IMR-90 (cell line): ENCODE measurements at regions not wholly inside any gene's neighbourhood (a gene's known extent, or its start where the extent isn't known, plus 50 kb on each side); places are given as distances from the start of the nearest gene placed in this dataset.

ENCODE experiments used
- ATAC-seq: fragments of 200-7000 bp; cut with Tn5 transposase; 2 replicates; pipeline ENCODE4 v1.9.1; 2020; ENCODE audit warnings: low read depth, mild to moderate bottlenecking, moderate library complexity
- BruUV-seq: library from RNA; stranded (reverse); fragments of 400-500 nt; replicated peaks from 2 replicates; lab custom pipeline; 2021; lab: Mats Ljungman, UMichigan
- CTCF ChIA-PET: fragments of 300-600 bp; formaldehyde crosslinking; extraction: SDS; loops from one replicate; lab custom pipeline; 2021; ENCODE audit warnings: antibody characterized with exemption; lab: Yijun Ruan, JAX
- POLR2A ChIA-PET: fragments of 300-600 bp; sonication (Branson Sonifier 250); formaldehyde crosslinking; loops from one replicate; lab custom pipeline; 2022; ENCODE audit warnings: antibody characterized with exemption; ENCODE audit not compliant: unreplicated experiment; lab: Charles Lee
- DNase-seq: peaks from one replicate; pipeline ENCODE4 v3.0.0; 2013
- H2AFZ ChIP-seq: replicated peaks from 2 replicates; pipeline ENCODE3; 2013; ENCODE audit warnings: low read length, mild to moderate bottlenecking; ENCODE audit not compliant: poor library complexity
- H2AK5ac ChIP-seq: 2 replicates; pipeline ENCODE4 v1.6.1; 2013; ENCODE audit warnings: low read depth, low read length, inconsistent platforms
- H2AK9ac ChIP-seq: replicated peaks from 2 replicates; pipeline ENCODE3; 2013; ENCODE audit warnings: mild to moderate bottlenecking, low read depth, low read length, moderate library complexity; ENCODE audit not compliant: poor library complexity
- H2BK120ac ChIP-seq: 2 replicates; pipeline ENCODE4 v1.6.1; 2013; ENCODE audit warnings: low read depth, low read length, inconsistent platforms
- H2BK15ac ChIP-seq: 3 replicates; pipeline ENCODE4 v1.6.1; 2013; ENCODE audit warnings: low read depth, low read length, inconsistent platforms
- H2BK20ac ChIP-seq: 2 replicates; pipeline ENCODE4 v1.6.1; 2013; ENCODE audit warnings: low read depth, mild to moderate bottlenecking, inconsistent platforms, low read length, moderate library complexity
- H2BK5ac ChIP-seq: 2 replicates; pipeline ENCODE4 v1.6.1; 2013; ENCODE audit warnings: mild to moderate bottlenecking, low read depth, low read length, inconsistent platforms; ENCODE audit not compliant: poor library complexity, severe bottlenecking
- H3K14ac ChIP-seq: replicated peaks from 2 replicates; pipeline ENCODE4 v1.6.1; 2013; ENCODE audit warnings: low read depth, low read length, inconsistent platforms
- H3K18ac ChIP-seq: 2 replicates; pipeline ENCODE4 v1.6.1; 2013; ENCODE audit warnings: low read depth, low read length, control low read depth
- H3K23ac ChIP-seq: 2 replicates; pipeline ENCODE4 v1.6.1; 2013; ENCODE audit warnings: low read depth, low read length, inconsistent platforms
- H3K27ac ChIP-seq: 2 replicates; pipeline ENCODE4 v1.5.1; 2013; ENCODE audit warnings: mild to moderate bottlenecking, control low read depth, low read length; ENCODE audit not compliant: insufficient read depth
- H3K27me3 ChIP-seq: 2 replicates; pipeline ENCODE4 v1.6.1; 2013; ENCODE audit warnings: low read length; ENCODE audit not compliant: control insufficient read depth, insufficient read depth
- H3K36me3 ChIP-seq: 2 replicates; pipeline ENCODE4 v1.6.1; 2013; ENCODE audit warnings: low read length, mixed read lengths; ENCODE audit not compliant: control insufficient read depth, insufficient read depth
- H3K4ac ChIP-seq: 2 replicates; pipeline ENCODE4 v1.6.1; 2013; ENCODE audit warnings: low read depth, low read length, inconsistent platforms
- H3K4me1 ChIP-seq: 2 replicates; pipeline ENCODE4 v1.6.1; 2013; ENCODE audit warnings: low read length, mixed read lengths; ENCODE audit not compliant: control insufficient read depth, insufficient read depth
- H3K4me2 ChIP-seq: 2 replicates; pipeline ENCODE4 v1.6.1; 2013; ENCODE audit warnings: low read depth, mild to moderate bottlenecking, control low read depth, low read length, moderate library complexity
- H3K4me3 ChIP-seq: 2 replicates; pipeline ENCODE4 v1.5.1; 2013; ENCODE audit warnings: low read depth, mild to moderate bottlenecking, control low read depth, low read length, moderate library complexity; ENCODE audit not compliant: insufficient read depth
- H3K56ac ChIP-seq: 2 replicates; pipeline ENCODE4 v1.6.1; 2013; ENCODE audit warnings: low read length, inconsistent platforms; ENCODE audit not compliant: insufficient read depth; ENCODE audit errors: extremely low read depth
- H3K79me1 ChIP-seq, 2 experiments: 2 replicates each; pipeline ENCODE4 v1.6.1; 2013; ENCODE audit warnings: low read length in 2 of 2, inconsistent platforms in 1 of 2, low read depth in 1 of 2
- H3K9ac ChIP-seq: 2 replicates; pipeline ENCODE4 v1.6.1; 2013; ENCODE audit warnings: low read depth, low read length, control low read depth
- H3K9me1 ChIP-seq: 2 replicates; pipeline ENCODE4 v1.6.1; 2013; ENCODE audit warnings: low read length, inconsistent platforms; ENCODE audit not compliant: insufficient read depth
- H3K9me3 ChIP-seq: 2 replicates; pipeline ENCODE4 v1.6.1; 2013; ENCODE audit warnings: low read length; ENCODE audit not compliant: control insufficient read depth, insufficient read depth
- H4K20me1 ChIP-seq: 2 replicates; pipeline ENCODE4 v1.6.1; 2013; ENCODE audit warnings: low read length, inconsistent platforms; ENCODE audit not compliant: insufficient read depth
- H4K5ac ChIP-seq: 2 replicates; pipeline ENCODE4 v1.6.1; 2013; ENCODE audit warnings: mild to moderate bottlenecking, low read depth, low read length, control low read depth
- H4K8ac ChIP-seq, 2 experiments: 2 replicates each; pipeline ENCODE4 v1.6.1; 2013; ENCODE audit warnings: low read depth in 2 of 2, low read length in 2 of 2, control low read depth in 1 of 2, inconsistent platforms in 1 of 2
- H4K91ac ChIP-seq: 2 replicates; pipeline ENCODE4 v1.6.1; 2013; ENCODE audit warnings: low read depth, low read length, inconsistent platforms; ENCODE audit not compliant: insufficient read depth
- CEBPB ChIP-seq: IDR thresholded peaks from 2 replicates; pipeline ENCODE4 v1.6.1; 2012; ENCODE audit warnings: low read depth, low read length, improper control_type of control experiment
- CHD1 ChIP-seq: IDR thresholded peaks from 2 replicates; pipeline ENCODE4 v1.6.1; 2012; ENCODE audit warnings: low read depth, low read length, improper control_type of control experiment
- ELK1 ChIP-seq: fragments of 150-350 bp; IDR thresholded peaks from 2 replicates; pipeline ENCODE4 v1.6.1; 2016; ENCODE audit warnings: low read depth, mild to moderate bottlenecking, low read length, moderate library complexity, borderline replicate concordance
- MAFK ChIP-seq: IDR thresholded peaks from 2 replicates; pipeline ENCODE4 v1.6.1; 2012; ENCODE audit warnings: low read depth, low read length, improper control_type of control experiment
- MAZ ChIP-seq: IDR thresholded peaks from 2 replicates; pipeline ENCODE4 v1.6.1; 2012; ENCODE audit warnings: low read depth, mild to moderate bottlenecking, low read length, improper control_type of control experiment, moderate library complexity, borderline replicate concordance
- POLR2A ChIP-seq: IDR thresholded peaks from 2 replicates; pipeline ENCODE4 v1.6.1; 2012; ENCODE audit warnings: mild to moderate bottlenecking, low read depth, low read length
- RFX5 ChIP-seq: IDR thresholded peaks from 2 replicates; pipeline ENCODE4 v1.8.0; 2012; ENCODE audit warnings: low read depth, mild to moderate bottlenecking, low read length, moderate library complexity
- SMC3 ChIP-seq: fragments of 150-350 bp; IDR thresholded peaks from 2 replicates; pipeline ENCODE4 v1.6.1; 2016; ENCODE audit warnings: low read depth, mild to moderate bottlenecking, antibody characterized with exemption, low read length, moderate library complexity
- WGBS, 2 experiments: methylation state at CpG; one replicate each; pipeline versions ENCODE4 v1.1.5 to v1.1.7; 2013; ENCODE audit warnings: missing lambda C conversion rate in 2 of 2; ENCODE audit not compliant: insufficient read length in 1 of 2; ENCODE audit errors: extremely low coverage in 2 of 2; 5-methylcytosine and 5-hydroxymethylcytosine counted together
- dilution Hi-C: fragments of 300-500 bp; cut with HindIII; formaldehyde crosslinking; loops from one replicate; pipeline ENCODE4 v1.14.3; 2018; ENCODE audit warnings: low sequenced_read_pairs; ENCODE audit not compliant: unreplicated experiment
- in situ Hi-C: fragments of 300-500 bp; cut with MboI; formaldehyde crosslinking; loops from 3 replicates; pipeline ENCODE4 v1.14.3; 2019; ENCODE audit warnings: low sequenced_read_pairs, inconsistent platforms, mixed read lengths
- intact Hi-C: fragments of 100-400 bp; cut with micrococcal nuclease; formaldehyde crosslinking; loops from 2 replicates; pipeline ENCODE4 v1.10.0; 2022

- no CpG with 5 or more reads among the region's 3 CpGs for WGBS, 2 experiments
- no peaks in the 10 kb centered on the region for H3K9me1 ChIP-seq
- H4K5ac ChIP-seq, result no peak overlapping the region
- no peaks in the 10 kb centered on the region for H3K36me3 ChIP-seq
- in situ Hi-C loops (no loop called here), intact Hi-C loops (no loop called here), dilution Hi-C loops (no loop called here)
- H4K91ac ChIP-seq, result no peak overlapping the region
- H3K4me3 ChIP-seq, result no peak overlapping the region
- H3K23ac ChIP-seq, result no peak overlapping the region
- no peak overlapping the region for H3K4ac ChIP-seq
- TF ChIP-seq POLR2A (no peak), CHD1 (no peak), RFX5 (no peak), ELK1 (no peak), CEBPB (no peak), MAZ (no peak), MAFK (no peak), SMC3 (no peak)
- H3K79me1 ChIP-seq, result no peaks in the 10 kb centered on the region
- H4K8ac ChIP-seq, result no peak overlapping the region
- no peak overlapping the region for H2BK15ac ChIP-seq
- H3K27ac ChIP-seq, result no peak overlapping the region
- ChIA-PET CTCF (no interaction called here), POLR2A (no interaction called here)
- DNase-seq, result no peak
- H2AFZ ChIP-seq, result no peak overlapping the region
- no peaks in the 10 kb centered on the region for H3K4me1 ChIP-seq
- H2AK5ac ChIP-seq, result no peak overlapping the region
- H3K4me2 ChIP-seq, result no peak overlapping the region
- H3K18ac ChIP-seq, result no peak overlapping the region
- H3K9me3 ChIP-seq, result no peaks in the 10 kb centered on the region
- no peak overlapping the region for H2BK120ac ChIP-seq
- no peaks in the 10 kb centered on the region for H3K27me3 ChIP-seq
- H2AK9ac ChIP-seq, result no peak overlapping the region
- H2BK5ac ChIP-seq, result no peak overlapping the region
- H2BK20ac ChIP-seq, result no peak overlapping the region
- H3K14ac ChIP-seq, result no peak overlapping the region
- H3K56ac ChIP-seq, result no peak overlapping the region
- no TSS peak for BruUV-seq
- no peaks in the 10 kb centered on the region for H4K20me1 ChIP-seq
- ATAC-seq, result no peak
- no peak overlapping the region for H3K9ac ChIP-seq
These were observed 239.0 kb upstream of the SSTR1 start for GRCh38 chr14:37968664-37969240.
